ENCODE measurements at regions not wholly inside any gene's neighbourhood (a gene's known extent, or its start where the extent isn't known, plus 50 kb on each side); places are given as distances from the start of the nearest gene placed in this dataset.
"Not testable (repeated sequence)": the region's sequence is repeated elsewhere in the genome, so short reads cannot be mapped to it uniquely, and the experiment has no call there.

DNA sequence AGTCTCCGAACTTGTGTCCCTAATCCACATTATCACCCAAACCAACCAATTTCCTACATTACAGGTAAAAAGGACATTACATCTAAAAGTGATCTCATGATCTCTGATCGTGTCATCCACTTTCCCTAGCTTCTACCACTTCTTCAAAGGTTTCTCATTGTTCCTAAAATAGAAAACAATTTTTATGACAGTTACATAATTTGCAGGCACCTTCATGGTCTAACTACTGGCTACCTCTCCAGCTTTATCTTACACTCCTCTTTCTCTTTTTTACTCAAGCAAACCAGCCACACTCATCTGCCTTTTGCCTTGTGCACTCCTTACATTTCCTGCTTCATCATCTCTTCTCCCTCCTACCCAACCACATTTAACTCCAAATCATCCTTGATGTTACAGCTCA is 886.7 kb upstream of the SORCS1 start:
- DNase-seq, result no peak

DNA sequence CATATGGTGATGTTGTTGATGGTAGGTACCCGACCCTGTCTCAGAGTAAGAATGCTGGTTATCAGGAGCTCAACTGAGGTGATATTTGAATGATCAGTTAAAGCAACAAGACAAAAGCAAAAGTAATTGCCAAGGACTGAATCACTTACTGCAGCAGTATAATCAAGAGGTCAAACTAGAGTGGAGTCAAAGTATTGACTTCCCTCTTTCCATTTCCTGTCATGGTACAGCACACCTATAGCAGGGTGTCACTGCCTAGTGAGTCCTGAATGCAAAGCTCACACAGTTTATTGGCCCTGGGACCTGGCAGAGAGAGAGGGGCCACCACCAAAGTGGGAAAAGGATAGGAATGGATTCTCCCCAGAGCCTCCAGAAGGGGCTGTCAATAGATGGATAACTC is 886.1 kb upstream of the SORCS1 start:
- DNase-seq, result no peak

DNA sequence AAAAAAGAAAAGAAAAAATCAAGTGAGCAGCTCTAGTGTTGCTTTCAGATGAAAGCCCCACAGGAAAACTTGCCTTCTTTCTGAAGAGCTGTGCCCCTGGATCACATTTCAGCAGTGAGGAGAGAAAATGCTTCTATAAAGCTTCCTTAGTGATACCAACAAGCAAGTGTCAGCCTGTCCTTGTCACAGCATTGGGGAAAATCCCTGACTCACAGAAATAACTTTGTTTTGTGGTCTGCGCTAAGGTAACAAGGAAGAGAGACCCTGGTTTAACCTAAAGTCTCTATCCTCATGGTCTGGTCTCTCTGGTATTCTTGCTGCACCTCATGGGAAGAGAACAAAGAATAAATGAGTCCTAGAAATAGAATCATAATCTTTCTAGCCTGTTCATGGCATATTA is 885.2 kb upstream of the SORCS1 start:
- DNase-seq, result no peak

DNA sequence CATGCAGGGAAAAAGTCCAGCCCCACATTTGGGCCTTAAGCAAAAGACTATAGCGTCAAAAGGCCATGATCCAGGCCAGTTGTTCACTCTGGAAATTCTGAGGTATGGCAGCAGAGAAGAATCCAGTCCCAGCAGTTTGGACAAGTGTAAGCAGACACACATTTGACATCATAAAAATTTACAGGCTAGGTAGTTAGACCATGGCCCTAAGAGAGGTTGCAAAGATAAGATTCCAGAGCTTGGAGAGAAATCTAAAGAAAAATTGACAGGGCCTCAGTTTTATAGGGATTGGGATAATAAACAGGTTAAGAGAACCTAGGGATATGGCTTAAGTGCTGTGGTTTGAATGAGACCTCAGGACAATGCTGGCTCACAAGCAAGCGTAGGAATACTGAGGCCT is 884.4 kb upstream of the SORCS1 start:
- no peak for DNase-seq

DNA sequence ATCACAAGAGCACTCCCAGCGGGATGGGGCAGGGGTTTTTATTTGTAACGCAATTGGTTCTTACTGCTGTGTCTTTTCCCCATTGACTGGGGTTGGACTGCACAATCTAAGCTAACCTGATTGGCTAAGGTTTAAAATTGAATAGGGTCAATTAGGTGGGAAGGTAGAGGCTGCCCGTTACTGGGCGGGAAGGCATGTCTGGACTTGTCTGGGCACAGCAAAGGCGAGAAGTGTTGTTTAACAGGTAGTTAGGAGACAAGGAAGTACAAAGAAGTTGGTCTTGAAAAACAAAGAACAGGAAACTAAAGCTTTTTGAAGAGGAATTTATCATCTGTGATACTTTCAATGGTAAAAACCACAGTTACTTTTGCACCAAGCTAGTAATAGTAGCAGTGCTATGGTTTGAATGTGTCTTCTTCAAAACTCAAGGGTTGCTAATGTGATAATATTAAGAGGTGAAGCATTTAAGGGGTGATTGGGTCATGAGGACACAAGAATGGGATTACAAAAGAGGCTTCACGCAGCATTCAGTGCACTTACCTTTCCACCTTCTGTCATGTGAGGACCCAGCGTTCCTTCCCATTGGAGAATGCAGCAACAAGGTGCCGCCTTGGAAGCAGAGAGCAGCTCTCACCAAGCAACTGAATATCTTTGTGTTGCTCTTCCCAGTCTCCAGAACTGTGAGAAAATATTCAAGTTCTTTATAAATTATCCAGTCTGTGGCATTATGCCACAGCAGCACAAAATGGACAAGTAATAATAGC is 875.5 kb upstream of the SORCS1 start:
- no peak for DNase-seq

DNA sequence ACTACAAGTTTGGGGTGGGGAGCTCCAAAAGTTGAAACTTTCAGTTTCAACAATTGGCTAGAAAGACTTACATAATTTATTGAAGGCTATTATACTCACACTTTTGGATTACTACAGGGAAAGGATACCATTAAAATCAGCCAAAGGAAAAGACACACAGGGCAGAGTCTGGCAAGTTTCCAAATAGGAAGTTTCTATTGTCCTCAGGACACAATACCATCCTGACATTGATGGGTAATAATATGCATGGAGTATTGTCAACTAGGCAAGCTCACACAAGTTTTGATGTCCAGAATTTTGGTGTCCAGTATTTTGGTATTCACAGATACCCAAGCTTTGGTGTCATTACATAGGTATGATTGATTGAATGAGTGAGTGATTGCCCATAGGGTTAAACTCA is 872.6 kb upstream of the SORCS1 start:
- no peak for DNase-seq

DNA sequence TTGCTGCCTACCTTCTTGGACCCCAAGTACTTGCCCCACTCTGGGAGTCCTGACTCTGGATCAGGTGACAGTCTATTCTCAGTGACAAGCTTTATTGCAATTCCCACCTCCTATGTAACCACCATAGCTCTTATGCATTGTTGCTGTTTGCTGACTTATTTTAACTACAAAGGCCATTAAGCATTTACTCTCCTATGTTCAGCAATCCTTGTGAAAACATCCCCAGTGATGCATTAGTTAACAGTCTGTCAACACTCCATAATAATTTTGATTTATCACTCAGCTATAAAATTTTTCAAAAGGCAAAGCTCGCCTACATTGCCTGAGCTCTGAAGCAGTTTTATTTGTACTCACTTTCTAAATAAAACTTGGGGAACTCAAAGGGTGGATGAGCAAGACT is 871.8 kb upstream of the SORCS1 start:
- DNase-seq, result no peak

GRCh38 chr10:108034829-108035228 is 870.3 kb upstream of the SORCS1 start:
- DNase-seq, result no peak

DNA sequence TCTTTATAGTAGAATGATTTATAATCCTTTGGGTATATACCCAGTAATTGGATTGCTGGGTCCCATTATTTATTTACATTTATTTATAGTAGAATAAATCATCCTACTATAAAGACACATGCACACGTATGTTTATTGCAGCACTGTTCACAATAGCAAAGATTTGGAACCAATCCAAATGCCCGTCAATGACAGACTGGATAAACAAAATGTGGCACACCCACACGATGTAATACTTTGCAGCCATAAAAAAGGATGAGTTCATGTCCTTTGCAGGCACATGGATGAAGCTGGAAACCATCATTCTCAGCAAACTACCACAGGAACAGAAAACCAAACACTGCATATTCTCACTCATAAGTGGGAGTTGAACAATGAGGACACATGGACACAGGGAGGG is 869.0 kb upstream of the SORCS1 start:
- not testable (repeated sequence) for DNase-seq

GRCh38 chr10:108031505-108031904 is 867.0 kb upstream of the SORCS1 start:
- DNase-seq, result no peak

DNA sequence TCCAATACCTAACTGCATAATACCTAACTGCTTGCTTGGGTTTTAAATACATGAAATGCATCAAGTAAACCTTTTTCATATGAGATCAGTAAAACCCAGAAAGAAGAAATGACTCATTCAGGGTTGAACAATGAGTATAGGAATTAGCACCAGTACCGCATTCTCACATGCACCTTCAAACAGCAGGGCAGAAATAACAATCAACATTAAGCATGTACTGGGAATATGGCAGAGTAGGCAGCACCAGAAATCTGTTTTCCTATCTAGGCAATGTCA is 850.3 kb upstream of the SORCS1 start:
- DNase-seq, result no peak

DNA sequence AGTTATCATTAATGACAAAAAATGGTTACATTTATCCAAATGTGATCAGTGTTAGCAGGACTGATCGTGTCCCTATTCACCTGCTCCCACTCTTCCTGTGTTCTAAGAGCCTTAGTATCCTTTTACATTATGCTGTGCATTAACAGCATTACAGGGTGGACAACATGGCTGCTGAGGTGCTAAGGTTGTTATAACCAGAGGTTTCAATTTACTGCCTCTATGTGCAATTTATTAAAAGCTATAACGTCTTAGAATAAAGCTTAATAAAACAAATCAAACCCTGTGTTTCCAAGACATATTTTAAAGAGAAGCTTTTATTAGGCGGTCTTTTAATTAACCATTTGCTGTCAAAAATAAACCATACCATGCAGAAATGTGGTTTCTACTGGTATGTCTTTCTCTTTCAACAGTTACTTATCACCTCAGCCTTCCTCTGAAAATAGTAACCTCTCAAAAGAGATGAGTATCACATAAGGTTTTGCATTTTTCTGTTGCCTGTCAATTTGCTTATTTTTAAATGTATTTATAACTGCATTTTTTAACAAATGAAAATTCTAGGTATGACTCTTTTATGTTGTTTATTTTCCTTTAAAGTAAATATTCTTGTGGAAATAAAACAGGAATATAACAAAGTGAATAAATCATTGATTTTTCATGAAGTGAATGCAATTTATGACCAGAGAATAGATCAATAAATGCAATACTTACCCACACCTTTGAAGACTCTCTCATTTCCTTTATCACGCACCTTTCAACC is 849.8 kb upstream of the SORCS1 start:
- DNase-seq, result no peak

- no peak for DNase-seq
These were observed 841.1 kb upstream of the SORCS1 start for GRCh38 chr10:108005627-108006026.

- DNase-seq, result no peak
These were observed 839.1 kb upstream of the SORCS1 start for GRCh38 chr10:108003576-108003975.

GRCh38 chr10:108003061-108003460 is 838.6 kb upstream of the SORCS1 start:
- DNase-seq, result no peak

DNA sequence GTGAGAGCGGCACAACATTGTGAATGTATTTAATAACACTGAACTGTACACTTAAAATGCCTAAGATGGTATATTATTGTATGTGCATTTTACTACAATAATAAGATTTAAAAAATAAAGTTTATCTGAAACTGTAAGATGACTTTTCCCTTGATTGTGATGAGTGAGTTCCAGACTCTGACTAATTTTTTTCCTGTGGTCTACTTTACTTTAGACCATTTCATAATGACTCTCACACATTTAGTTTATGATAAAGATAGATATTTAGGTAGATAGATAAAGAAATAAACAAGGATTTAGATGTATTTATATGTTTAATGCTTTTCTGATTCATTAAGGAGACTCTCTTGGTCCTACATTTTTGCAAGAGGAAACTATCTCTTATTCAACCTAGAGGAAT is 835.9 kb upstream of the SORCS1 start:
- no peak for DNase-seq

DNA sequence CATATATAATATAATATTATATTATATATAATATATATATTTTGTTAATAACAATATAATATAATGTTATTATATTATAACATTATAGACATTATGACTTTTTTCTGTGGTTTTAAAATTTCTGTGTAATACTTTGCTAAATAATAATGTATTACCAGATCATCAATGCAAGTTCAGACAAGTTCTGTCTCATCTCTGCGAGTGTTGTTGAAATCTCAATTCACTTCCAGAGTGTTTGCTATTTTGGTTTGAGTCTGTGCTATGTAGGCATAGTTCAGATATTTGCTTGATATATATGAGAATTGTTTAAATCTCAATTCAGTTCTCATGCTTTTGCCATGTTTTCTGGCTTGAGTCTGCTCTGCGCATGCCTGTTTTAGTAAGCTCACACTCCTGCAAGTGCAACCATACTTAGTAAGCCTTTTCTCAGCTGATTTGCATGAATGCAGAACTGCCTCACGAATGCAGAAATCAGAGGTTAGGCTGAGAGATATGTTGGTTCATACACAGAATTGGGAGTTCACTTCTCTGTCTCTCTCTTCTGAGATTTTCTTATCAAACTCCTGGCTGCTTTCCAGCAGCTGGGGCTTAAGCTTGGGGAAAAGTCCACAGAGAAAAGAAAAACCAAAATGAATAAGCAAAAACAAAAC is 830.2 kb upstream of the SORCS1 start:
- peak; percentile 3 for DNase-seq

DNA sequence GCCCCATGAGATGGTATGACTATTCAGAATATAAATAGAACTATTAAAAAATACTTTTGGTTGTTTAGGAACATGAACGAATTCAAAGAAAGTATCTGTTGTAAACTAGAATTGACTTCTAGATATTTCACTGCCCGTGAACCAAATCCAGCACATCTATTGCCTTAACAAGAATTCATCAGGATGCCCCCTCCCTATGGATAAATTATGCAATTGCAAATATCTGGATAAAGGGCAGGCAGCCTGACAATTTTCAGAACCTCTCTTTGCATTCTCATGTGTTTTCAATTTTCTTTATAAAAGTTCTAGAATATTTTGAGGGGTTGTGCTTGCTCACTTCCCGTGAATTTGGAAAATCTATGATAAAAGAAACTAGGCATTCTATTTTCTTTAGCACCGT is 822.1 kb upstream of the SORCS1 start:
- no peak for DNase-seq

DNA sequence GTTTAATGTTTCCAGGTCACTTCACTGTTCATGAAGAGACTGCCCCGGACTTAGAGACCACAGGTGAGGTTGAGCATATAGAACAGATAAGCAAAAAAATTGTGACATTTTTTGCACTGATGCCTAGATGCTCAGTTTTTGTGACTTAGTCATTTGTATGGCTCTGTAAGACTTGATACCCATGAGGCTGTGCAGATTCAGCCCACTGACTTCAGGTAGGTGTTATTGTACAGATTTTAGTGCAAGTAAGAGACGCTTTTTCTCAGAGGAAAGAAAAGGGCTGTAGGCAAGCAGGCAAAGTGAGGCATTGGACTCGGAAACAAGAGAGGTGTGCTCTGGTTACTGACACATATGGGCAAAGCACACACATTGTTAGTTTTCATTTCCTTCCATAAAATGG is 820.1 kb upstream of the SORCS1 start:
- DNase-seq, result no peak

GRCh38 chr10:107984149-107984548 is 819.6 kb upstream of the SORCS1 start:
- DNase-seq, result no peak

DNA sequence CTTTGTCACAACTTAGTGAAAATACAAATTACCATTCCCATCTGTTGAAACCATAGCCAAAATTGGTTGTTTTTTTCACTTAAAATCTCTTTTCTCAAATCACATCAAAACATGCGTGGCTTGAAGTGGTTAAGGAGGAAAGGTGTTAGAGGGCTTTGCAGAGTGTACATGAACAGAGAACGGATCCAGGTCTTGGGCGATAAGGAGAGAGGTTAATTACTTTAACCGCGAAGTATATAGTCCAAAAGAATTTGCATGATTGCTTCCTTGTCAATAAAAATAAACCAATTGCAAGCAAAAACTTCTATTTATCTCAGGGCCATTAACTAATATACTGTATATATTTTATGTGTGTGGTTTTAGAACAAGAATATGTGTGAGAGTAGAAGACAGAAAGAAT is 813.9 kb upstream of the SORCS1 start:
- DNase-seq, result no peak

DNA sequence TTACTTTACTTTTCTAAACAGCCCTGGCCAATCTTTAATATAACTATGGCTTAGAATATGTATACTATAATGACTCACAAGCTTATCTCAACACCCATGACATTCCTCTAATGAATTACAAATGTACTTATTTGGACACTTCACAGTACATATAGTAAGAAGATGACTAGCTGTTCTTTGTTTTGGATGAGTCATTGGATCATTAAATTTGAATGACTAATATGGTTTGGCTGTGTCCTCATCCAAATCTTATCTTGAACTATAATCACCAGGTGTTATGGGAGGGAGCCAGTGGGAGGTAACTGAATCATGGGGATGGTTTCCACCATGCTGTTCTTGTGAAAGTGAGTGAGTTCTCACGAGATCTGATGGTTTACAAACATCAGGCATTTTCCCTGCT is 807.5 kb upstream of the SORCS1 start:
- no peak for DNase-seq

DNA sequence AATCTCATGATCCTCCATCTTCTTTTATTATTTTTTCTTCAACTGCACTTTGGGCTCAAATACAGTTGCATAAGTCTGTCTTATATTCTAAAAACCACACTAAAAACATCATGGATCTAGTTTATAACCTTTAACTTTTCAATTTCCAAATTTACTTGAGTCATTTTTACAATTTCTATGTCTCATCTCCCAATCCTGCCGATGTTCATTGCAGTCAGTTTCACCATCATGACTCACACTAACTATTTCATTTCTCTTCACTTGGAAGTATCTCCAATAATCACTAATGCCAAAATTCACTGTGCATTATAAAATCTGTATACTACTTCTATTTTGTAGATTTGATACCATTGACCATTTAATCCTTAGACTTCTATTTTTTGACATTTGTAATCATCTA is 806.9 kb upstream of the SORCS1 start:
- DNase-seq, result no peak

- no peak for DNase-seq
These were observed 806.0 kb upstream of the SORCS1 start for GRCh38 chr10:107970512-107970911.
